Body of pancreas (tissue), 4 donors: ENCODE measurements at regions not wholly inside any gene's neighbourhood (a gene's known extent, or its start where the extent isn't known, plus 50 kb on each side); places are given as distances from the start of the nearest gene placed in this dataset.
A peak's percentile ranks its signal among the peaks of the same experiment; 100 is the strongest.
"Not testable (repeated sequence)": the region's sequence is repeated elsewhere in the genome, so short reads cannot be mapped to it uniquely, and the experiment has no call there.

ENCODE experiments used
- ATAC-seq: fragments of 150-250 bp; one replicate; pipeline ENCODE4 v1.9.1; 2016
- DNase-seq, 4 donors: peaks; one replicate each; pipeline ENCODE4 v3.0.0-alpha.2; 2019
- H3K27ac ChIP-seq, 4 donors: fragments of 200-600 bp; sonication (generic); 1 replicate in 3 of 4; 2 replicates in 1 of 4; pipeline versions ENCODE4 v1.5.1 to v1.6.1; 2016 to 2019; ENCODE audit warnings: mild to moderate bottlenecking in 1 of 4, mixed read lengths in 1 of 4, moderate library complexity in 1 of 4
- H3K27me3 ChIP-seq, 2 donors: fragments of 200-600 bp; sonication (generic); one replicate each; pipeline ENCODE4 v1.6.0; 2016; ENCODE audit warnings: mild to moderate bottlenecking in 1 of 2
- H3K36me3 ChIP-seq, 2 donors: fragments of 200-600 bp; sonication (generic); replicated peaks in 1 of 2; 2 replicates each; pipeline ENCODE4 v1.5.1; 2016; ENCODE audit warnings: low read depth in 2 of 2; ENCODE audit not compliant: insufficient read depth in 1 of 2
- H3K4me1 ChIP-seq: fragments of 200-600 bp; sonication (generic); one replicate; pipeline ENCODE4 v1.6.0; 2016
- H3K4me3 ChIP-seq, 2 donors: fragments of 200-600 bp; sonication (generic); 1 replicate in 1 of 2; 2 replicates in 1 of 2; pipeline ENCODE4 v1.5.1; 2016 to 2019
- H3K9me3 ChIP-seq, 3 donors: fragments of 200-600 bp; sonication (generic); 1 replicate in 2 of 3; 2 replicates in 1 of 3; pipeline ENCODE4 v1.5.1; 2016
- POLR2A ChIP-seq, 3 donors: fragments of 450-650 bp; IDR thresholded peaks; one replicate each; pipeline ENCODE4 v1.6.1; 2016; ENCODE audit warnings: antibody characterized with exemption in 3 of 3, mild to moderate bottlenecking in 2 of 3
- WGBS, 2 donors: methylation state at CpG; one replicate each; pipeline ENCODE4 v1.1.5; 2017; 5-methylcytosine and 5-hydroxymethylcytosine counted together
- intact Hi-C: fragments of 100-400 bp; cut with DNase I; formaldehyde crosslinking; loops from one replicate; pipeline ENCODE4 v1.15.1; 2023
- TF ChIP-seq, protein P1 (sequence below), 7 experiments: fragments of 450-650 bp in 4 of 7; fragments of 200-600 bp in 3 of 7; sonication (generic) in 3 of 7; IDR thresholded peaks; one replicate each; pipeline ENCODE4 v1.5.1; 2016 to 2019; ENCODE audit warnings: antibody characterized with exemption in 7 of 7

DNA sequence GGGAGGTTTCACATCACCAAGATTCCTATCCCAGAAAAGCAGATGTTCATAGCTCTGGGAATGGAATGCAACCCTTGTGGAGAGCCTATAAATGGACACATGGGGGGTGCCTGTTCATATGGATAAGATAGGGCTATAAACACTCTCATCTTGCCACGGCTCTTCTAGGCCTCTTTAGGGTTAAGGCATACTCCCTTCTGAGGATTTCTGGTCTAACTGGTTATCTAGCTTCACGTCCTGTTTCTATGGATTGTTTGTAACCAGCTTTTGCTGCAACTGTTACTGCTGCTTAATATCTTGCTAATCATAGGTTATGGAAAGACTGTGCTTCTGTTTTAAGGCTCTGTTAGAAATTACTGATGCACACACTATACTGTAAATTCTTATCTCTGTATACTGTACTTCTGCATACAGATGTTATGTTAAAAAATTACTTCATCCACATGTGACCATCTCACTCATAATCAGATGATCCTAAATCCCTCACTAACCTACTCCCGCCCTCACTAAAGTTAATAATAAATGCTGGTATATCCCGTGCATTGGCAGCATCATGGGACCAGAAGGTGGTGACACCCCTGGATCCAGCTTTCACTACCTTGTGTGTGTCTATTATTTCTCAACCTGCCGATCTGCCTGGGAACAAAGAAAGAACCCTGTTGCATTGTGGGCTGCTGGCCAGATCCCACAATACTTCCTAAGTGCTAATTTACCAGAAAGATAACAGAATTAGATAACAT, 68.7 kb downstream of the PRKAB2 start:
- 42 to 47% methylated on average over 5 of the region's 5 CpGs for WGBS, 2 donors
- intact Hi-C loops, H3K27me3 ChIP-seq, H3K27ac ChIP-seq, H3K9me3 ChIP-seq, ATAC-seq, H3K4me1 ChIP-seq, H3K4me3 ChIP-seq, DNase-seq, H3K36me3 ChIP-seq: not testable (repeated sequence)

DNA sequence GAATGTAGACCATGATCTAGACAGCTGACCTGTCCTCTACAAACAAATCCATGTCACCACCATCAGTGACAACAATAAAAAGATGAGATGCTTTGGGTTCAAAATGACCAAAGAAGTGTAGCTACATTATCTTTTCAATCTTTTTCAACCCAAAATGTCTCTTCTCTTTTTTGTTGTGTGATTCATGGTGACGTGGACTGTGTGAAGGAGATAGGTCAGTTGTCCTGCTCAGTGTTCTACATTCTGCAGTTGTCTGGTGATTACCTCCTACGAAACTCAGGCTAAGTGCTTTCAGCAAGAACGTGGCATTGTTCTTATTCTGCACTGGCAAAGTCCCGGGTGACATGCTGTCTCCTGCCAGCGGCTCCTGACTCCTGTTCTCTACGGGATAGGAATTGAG, 73.1 kb downstream of the PRKAB2 start:
- no peak overlapping the region for H3K4me3 ChIP-seq
- ATAC-seq (no peak), DNase-seq (no peak)
- H3K36me3 ChIP-seq = no peaks in the 10 kb centered on the region
- intact Hi-C loops = no loop called here
- H3K27me3 ChIP-seq = no peaks in the 10 kb centered on the region
- no peak overlapping the region for H3K27ac ChIP-seq
- no peaks in the 10 kb centered on the region for H3K4me1 ChIP-seq
- TF ChIP-seq, protein P1, sequence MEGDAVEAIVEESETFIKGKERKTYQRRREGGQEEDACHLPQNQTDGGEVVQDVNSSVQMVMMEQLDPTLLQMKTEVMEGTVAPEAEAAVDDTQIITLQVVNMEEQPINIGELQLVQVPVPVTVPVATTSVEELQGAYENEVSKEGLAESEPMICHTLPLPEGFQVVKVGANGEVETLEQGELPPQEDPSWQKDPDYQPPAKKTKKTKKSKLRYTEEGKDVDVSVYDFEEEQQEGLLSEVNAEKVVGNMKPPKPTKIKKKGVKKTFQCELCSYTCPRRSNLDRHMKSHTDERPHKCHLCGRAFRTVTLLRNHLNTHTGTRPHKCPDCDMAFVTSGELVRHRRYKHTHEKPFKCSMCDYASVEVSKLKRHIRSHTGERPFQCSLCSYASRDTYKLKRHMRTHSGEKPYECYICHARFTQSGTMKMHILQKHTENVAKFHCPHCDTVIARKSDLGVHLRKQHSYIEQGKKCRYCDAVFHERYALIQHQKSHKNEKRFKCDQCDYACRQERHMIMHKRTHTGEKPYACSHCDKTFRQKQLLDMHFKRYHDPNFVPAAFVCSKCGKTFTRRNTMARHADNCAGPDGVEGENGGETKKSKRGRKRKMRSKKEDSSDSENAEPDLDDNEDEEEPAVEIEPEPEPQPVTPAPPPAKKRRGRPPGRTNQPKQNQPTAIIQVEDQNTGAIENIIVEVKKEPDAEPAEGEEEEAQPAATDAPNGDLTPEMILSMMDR (IDR thresholded peaks at IDR 0.05) = no peak
- TF ChIP-seq POLR2A (IDR thresholded peaks at IDR 0.05) = no peak
- no peaks in the 10 kb centered on the region for H3K9me3 ChIP-seq
- 71 to 76% methylated on average over 6 of the region's 6 CpGs for WGBS, 2 donors

DNA sequence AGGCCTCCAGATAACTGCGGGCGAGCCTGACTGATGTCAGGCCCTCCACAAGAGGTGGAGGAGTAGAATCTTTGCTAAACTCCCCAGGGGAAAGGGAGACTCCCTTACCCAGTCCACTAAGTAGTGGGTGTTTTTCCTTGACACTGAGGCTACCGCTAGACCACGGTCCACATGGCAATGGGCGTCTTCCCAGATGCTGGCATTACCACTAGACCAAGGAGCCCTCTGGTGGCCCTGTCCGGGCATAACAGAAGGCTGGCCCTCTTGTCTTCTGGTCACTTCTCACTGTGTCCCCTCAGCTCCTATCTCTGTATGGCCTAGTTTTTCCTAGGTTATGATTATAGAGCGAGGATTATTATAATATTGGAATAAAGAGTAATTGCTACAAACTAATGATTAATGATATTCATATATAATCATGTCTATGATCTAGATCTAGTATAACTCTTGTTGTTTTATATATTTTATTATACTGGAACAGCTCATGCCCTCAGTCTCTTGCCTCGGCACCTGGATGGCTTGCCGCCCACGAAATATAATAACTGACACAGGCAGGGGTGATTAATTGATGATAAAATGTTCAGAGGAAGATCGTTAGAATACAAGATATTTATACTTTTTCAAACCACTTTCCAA, 73.8 kb downstream of the PRKAB2 start:
- intact Hi-C loops, H3K27ac ChIP-seq, H3K4me3 ChIP-seq, H3K27me3 ChIP-seq, H3K4me1 ChIP-seq, ATAC-seq, H3K9me3 ChIP-seq, H3K36me3 ChIP-seq: not testable (repeated sequence)
- DNase-seq = peak; percentile 35 to 69 (median 43)
- TF ChIP-seq, protein P1 (IDR thresholded peaks at IDR 0.05) = peak in 6 of 7 experiments; percentile 21 to 50 (median 28)
- 37 to 61% methylated on average over 9 to 11 of the region's 11 CpGs for WGBS, 2 donors

DNA sequence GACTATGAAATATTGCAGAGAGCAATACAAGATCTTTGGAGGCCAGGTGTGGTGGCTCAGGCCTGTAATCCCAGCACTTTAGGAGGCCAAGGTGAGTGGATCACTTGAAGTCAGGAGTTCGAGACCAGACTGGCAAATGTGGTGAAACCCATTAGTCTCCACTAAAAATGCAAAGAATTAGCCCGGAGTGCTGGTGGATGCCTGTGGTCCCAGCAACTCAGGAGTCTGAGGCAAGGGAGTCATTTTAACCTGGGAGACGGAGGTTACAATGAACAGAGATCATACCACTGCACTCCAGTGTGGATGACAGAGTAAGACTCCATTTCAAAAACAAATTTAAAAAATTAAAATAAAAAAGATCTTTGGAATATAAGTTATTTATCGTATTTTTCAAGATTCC, 76.6 kb downstream of the PRKAB2 start:
- no peaks in the 10 kb centered on the region for H3K36me3 ChIP-seq
- H3K4me3 ChIP-seq = no peak overlapping the region
- no peak for DNase-seq
- no peak for ATAC-seq
- H3K27ac ChIP-seq = no peak overlapping the region
- WGBS, 2 donors = 80 to 83% methylated on average over 4 of the region's 4 CpGs
- no peaks in the 10 kb centered on the region for H3K9me3 ChIP-seq
- no peak for TF ChIP-seq POLR2A (IDR thresholded peaks at IDR 0.05)
- TF ChIP-seq, protein P1 (IDR thresholded peaks at IDR 0.05) = no peak
- intact Hi-C loops = no loop called here
- H3K4me1 ChIP-seq = no peaks in the 10 kb centered on the region
- H3K27me3 ChIP-seq = no peaks in the 10 kb centered on the region

DNA sequence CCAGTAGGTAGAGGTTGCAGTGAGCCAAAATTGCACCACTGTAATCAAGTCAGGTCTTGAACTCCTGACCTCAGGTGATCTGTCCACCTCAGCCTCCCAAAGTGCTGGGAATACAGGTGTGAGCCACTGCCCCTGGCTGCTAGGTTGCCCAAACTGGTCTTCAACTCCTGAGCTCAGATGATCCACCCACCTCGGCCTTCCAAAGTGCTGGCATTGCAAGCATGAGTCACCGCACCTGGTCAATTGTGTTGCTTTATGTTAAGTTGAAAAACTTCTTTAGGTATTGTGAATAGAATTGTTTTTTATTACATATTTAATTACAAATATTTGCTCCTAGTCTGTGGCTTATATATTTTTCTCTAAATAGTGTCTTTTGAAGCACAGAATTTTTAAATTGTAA, 80.5 kb downstream of the PRKAB2 start:
- H3K36me3 ChIP-seq = no peaks in the 10 kb centered on the region
- no peak overlapping the region for H3K4me3 ChIP-seq
- intact Hi-C loops = no loop called here
- 85 to 93% methylated on average over 2 of the region's 2 CpGs for WGBS, 2 donors
- no peak for ATAC-seq
- H3K27ac ChIP-seq = no peak overlapping the region
- no peaks in the 10 kb centered on the region for H3K27me3 ChIP-seq
- TF ChIP-seq, protein P1 (IDR thresholded peaks at IDR 0.05) = no peak
- TF ChIP-seq POLR2A (IDR thresholded peaks at IDR 0.05) = no peak
- no peaks in the 10 kb centered on the region for H3K9me3 ChIP-seq
- DNase-seq = no peak
- no peaks in the 10 kb centered on the region for H3K4me1 ChIP-seq
